Fibroblast of the conjunctiva (primary cell): ENCODE measurements at regions not wholly inside any gene's neighbourhood (a gene's known extent, or its start where the extent isn't known, plus 50 kb on each side); places are given as distances from the start of the nearest gene placed in this dataset.
"Not testable (repeated sequence)": the region's sequence is repeated elsewhere in the genome, so short reads cannot be mapped to it uniquely, and the experiment has no call there.

ENCODE experiments used
- DNase-seq: peaks from one replicate; pipeline ENCODE4 v3.0.0-alpha.2; 2010; ENCODE audit warnings: low read depth

DNA sequence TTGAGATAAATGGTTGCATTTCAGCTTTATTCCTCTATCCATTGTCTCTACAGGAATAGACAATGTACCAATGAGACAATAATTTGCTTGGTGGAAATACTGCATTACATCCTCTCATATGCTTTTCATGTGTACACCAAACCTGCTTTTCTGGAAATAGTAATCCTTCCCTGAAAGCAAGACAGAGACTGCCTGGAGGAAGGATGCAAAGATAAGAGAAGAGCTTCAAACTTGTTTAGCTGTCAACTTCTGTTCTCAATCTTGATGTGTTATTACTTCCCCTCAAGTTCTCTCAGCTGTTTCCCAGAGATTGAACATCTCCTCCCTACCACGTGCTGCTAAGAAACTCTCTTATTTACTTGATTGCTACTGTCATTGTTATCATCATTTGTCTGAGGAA lies 1125.4 kb upstream of the TMPRSS15 start:
- DNase-seq, result no peak

DNA sequence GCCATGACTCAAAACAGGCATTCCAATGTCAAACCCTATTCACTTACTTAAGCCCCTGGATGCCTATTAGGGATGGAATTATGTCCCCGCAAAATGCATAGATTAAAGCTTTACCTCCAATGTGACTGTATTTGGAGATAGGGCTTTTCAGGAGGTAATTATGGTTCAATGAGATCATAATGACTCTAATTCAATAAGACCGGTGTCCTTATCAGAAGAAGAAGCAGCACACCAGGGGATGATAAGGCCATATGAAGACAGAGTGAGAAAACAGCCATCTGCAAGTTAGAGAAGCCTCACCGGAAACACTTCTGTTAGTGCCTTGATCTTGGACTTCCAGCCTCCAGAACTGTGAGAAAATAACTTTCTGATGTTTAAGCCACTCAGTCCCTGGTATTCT lies 1131.8 kb upstream of the TMPRSS15 start:
- no peak for DNase-seq

DNA sequence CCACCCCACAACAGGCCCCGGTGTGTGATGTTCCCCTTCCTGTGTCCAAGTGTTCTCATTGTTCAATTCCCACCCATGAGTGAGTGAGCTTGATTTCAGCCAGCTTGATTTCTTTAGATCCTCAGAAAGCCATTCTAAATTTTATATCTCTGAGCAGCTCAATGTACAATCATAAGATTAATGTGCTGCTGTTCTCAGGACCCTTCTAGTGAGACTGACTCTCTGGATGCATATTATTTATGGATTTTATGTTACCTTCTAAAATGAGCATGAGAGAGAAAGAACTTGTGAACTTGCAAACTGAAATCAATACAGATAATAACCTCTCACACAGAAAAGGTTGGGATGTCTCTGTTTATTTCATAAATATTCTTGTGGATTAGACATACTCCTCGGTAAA lies 1133.5 kb upstream of the TMPRSS15 start:
- no peak for DNase-seq

DNA sequence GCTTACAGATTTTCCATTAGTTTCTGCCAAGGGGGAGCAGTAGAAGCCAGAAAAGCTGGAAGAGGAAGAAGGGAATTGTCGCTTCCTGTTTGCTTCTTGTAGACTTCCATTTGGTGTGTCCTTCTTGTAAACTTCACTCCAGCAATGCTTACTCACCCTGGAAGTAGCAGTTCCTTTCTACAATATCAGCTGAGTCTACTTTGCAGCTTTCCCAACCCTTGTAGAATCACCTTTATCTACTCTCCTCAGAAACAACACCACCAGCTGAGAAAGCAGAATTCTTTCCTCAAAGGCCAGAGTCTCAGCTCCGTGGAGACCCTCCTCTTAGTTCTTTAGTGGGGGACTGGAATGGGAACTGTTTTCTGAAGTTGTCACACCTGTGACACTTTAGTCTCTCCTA lies 1136.7 kb upstream of the TMPRSS15 start:
- DNase-seq, result no peak

DNA sequence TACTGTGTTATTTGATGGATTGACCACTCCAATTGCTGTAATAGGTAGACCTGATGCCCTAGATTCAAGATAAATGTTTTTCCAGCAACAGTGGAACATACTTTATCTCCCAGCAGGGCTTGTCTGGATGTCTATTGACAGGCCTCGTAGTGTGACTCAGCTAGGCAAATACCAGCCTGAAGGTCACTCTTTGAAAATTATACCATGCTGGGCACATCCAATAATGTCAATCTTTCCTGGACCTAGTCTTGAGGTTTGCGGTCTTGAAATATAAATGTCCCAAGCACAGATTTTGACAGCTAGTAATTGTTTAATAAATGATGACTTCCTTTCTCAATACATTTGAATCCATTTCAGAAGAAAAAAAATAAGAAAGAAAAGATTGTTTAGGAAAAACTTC lies 1138.0 kb upstream of the TMPRSS15 start:
- DNase-seq, result no peak

DNA sequence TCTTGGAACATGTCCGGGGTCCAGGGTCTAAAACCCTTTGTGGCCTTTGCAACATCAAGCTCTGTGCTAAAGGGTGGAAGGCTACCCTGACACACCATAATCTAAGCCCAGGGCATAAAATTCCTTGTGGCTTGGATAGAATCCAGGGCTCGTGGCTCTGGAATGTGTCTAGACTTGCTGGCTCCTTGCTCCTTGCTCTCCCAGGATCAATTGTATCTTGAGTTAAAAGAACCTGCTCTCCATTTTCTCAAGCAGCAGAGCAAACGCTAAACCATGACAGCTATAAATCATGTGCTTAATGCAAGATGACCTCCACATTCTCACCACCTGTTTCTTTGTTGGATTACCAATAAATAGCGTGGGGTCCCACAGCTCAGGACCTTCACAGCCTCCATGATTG lies 1140.9 kb upstream of the TMPRSS15 start:
- not testable (repeated sequence) for DNase-seq

DNA sequence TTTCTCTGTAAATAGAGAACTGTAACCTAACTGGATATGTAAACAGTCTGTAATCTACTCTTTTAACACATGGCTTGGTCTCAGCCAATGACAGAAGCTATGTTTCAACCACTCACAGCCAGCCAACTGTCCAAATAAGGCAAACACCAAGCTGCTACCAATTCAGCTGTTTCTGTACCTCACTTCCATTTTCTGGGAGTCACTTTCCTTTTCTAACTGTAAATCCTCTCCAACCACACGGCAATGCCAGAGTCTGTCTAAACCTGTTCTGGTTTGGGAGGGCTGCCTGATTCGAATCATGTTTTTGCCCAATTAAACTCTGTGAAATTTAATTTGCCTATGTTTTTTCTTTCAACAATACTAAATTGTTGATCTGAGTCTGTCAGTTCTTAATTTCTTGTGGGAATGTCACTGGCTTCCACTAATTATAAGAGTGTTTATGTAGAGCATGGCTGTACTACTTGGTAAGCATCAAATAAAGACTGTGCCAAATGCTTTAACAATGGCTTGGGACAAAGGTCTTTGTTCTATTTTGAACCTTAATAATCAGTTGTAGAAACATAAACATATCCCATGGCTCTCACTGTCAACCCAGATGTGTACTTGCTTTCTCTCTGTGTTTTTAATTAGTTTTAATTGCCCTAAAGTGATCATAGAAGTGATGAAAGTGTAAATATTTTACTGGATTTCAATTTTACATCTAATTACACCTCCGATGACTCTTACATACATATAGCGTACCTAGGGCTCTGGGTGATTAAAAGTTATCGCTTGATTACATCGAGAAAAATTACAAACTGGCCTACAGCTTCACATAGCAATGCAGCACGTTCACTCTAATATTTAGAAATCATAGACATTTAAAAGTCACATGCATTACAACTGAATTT lies 1144.6 kb upstream of the TMPRSS15 start:
- no peak for DNase-seq

DNA sequence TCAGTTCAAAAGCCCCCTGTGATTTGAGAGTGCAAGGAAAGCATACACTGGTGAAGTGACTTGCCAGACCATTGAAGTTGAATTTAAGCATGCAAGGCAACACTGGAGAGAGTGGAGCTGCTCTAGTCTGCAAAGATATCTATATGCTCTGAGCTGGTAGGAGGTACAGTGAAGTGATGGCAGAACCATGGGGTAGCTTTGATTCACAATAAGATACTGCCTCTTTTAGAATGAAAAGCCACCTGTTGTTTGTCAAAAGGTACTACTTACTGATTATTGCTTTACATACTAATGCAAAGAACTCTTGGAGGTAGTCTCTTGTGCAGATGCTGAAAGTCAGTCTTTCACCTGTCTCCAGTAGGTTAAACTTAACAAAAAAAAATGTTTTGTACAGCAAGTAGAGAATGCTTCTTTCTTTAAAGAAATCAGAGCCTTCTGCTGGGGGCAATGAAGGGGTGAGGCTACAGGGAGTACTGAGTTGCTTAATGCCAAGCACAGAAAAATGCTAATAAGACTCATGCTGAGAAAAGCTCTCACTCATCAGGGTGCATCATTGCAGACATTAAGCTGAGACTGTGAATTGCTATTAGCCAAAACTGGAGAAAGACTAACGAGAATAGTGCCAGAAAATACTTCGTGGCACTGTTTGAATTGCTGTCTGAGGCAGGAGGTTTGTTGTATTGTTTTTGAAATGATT lies 1150.5 kb upstream of the TMPRSS15 start:
- no peak for DNase-seq

DNA sequence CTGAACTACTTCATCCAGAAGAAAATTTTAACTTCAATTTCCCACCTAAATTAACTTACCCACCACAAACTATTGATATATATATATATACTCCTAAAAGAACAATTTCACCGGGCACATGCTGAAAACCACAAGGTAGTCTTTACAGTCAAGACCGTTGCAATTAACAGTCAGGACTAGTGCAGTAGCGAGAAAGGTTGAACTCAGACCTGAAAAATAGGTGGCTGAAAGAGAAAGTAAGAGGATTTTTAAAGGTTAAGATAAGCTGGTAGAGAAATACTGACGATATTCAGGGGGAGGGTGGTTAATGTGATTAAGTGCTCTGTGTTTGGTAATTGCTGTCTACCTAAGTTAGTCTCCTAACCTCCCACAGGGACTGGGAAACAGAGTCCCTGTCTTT lies 1153.5 kb upstream of the TMPRSS15 start:
- no peak for DNase-seq

DNA sequence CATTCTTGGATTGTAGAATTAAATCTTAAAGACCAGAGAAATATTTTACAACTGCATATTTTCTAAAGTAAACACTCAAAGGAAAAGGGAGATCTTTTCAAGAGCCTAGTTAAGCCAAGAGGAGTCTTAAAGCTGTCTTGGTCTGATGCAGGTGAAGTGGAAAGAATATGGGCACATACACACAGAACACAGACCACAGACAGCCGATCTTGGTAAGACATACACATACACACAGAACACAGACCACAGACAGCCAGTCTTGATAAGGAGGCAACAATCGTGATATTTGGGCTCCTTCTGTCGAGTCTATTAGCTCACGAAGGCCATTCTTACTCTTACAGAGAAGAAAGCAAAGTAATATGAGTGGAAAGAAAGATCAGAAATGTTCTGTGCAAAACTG lies 1153.9 kb upstream of the TMPRSS15 start:
- DNase-seq, result no peak

DNA sequence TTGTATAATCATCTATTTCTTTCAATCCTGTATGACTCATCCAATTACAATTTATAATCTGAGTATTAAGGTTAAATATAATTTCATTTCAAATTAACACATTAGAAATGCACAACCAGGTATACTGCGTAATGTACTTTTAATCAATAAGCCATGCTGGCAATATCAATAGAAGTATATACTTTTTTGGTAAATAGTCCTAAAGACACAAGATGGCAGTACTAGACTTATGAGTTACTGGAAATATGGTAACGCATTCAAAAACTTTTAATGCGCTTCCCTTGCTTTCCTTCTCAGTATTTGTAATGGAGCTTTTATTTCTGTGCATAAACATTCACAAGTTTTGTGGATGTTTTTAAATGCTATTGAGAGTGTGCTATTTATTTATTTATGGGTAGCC lies 1162.0 kb upstream of the TMPRSS15 start:
- DNase-seq, result peak; percentile 1

DNA sequence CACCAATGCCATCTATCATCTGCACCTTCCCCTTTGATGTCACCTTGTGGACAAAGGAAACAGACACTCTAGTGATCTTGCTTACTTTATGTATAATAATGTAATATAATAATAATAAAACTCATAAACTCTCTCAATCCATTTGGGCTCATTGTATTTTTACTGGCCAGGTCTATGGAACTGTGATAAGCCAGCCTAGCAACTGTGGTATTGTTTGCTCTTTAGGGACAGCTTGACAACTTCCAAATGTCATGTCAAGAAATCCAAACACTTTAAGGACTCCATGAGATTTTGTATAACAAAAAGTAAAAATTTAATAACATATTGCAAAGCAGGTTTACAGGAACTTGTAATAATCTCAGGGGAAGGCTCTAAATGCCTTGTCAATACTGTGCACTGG lies 1163.4 kb upstream of the TMPRSS15 start:
- no peak for DNase-seq

DNA sequence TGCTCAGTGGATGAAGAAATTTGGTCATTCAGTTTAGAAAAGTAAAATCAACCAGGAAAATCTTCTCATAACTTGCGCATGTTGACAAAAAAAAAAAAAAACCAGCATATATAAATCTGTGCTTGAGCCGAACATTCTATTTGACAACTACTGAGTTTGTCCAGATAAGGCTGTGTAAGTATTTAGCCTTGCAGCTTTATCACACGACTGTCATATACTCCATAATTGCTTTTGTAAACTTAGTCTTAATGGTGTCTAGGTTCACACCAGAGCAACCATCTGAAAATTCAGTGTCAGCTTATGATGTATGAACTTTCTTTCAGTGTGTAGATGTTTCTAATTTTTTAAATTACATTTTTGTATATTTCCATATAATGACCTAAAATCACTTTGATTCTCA lies 1173.8 kb upstream of the TMPRSS15 start:
- no peak for DNase-seq

DNA sequence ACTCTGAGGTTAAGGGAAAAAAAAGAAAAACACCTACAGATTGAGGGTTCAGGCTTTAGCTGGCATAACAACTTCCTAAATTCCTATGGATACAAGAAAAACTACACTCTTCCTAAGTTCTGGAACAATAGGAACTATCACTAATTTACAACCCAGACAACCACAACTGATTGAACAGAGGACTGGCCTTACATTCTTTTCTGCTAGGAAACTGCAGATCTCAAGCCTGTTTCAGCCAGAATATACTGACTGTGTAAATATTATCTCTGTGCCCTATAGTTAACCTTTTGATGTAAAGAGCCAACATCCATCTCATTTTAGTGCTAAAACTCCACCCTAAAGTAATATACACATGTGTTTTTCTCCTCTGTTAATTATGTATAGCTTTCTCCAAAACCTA lies 1186.5 kb upstream of the TMPRSS15 start:
- DNase-seq, result no peak

DNA sequence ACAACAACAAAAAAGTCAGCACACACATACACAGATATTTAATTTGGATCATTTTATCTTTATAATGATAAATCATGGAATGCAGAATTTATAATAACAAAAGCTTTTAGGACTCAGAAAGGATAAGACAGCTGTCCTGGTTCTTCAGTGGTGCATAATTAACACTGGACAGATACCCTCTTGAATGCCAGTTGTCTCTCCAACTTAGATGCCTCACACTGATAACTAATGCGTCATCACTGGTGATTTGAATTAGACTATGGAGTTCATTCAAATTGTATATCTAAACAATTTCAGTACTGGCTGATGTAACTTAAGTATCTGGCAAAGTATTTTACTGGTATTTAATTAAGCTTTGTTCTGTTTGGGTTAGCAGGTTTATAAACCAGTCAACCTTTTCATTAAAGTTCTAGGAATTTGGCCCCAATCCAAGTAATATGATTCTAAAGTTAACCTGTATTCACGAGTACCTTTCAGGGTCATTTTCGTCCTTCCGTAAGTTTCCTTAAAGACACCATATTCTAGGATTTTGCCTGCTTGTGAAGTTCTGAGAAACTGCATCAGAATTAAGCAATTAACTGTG lies 1199.5 kb upstream of the TMPRSS15 start:
- no peak for DNase-seq

DNA sequence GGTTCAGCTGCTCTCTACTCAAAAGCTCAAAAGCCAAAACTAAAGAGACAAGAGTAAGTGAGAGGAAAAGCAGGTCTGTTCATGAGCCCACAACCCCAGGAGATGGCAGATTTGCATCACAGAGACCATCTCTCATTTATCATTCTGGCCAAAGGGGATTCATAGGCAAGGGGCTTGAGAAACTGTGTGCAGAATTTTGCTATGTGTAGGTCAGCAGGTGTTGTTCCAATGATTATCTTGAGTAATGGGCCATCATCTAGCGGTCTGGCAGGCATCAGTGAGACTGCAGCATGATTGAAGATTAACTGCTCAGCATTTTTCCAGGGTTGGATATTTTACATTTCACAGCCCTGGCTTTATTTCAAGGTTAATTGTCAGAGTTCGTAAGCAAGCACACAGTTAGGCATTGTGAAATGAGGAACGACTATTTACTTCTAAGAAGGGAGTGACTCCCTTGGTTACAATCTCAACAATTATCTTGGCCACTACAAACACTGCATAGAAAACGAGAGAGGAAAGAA lies 1204.6 kb upstream of the TMPRSS15 start:
- DNase-seq, result peak; percentile 35

DNA sequence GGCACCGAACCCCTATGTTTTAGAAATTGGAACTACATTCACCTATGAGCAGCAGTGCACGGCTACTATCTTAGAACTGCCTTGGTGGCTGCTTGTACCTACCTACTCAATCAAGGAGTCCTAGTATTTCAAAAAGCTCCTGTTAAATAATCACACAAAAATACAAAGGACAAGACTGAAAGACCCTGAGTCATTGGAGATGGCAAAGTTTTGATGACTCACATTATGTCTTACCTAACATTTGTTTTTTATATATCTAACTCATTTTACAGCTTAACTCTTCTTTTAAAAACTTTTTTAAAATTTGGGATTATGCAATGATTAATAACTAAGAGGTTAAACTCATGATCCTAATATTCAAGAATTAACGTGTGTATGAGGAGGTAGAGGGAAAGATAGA lies 1206.0 kb upstream of the TMPRSS15 start:
- DNase-seq, result no peak

DNA sequence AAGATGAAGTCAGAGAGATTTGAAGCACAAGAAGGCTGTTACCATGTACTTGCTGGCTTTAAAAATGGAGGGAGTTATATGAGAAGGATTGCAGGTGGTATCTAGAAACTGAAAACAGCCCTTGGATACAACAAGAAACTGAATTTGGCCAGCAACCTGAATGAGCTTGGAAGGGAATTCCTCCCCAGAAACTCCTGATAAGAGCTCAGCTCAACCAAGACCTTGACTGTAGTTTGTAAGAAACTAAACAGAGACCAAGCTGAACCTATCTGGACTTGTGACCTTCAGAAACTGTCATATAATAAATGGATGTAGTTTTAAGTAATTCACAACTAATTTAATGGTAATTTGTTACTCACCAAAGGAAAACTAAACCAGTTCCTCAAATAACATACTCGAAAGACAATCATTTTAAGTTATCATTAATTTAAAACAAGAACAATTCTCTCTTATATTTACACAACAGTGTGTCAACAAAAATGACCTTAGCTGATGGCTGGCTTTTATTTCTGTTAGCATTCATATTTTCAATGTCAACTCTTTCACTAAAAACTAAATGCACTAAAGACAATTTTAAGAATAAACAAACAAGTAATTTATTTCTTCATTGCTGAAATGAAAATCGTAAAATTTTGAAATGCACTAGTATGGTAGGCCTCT lies 1218.4 kb upstream of the TMPRSS15 start:
- DNase-seq, result no peak

DNA sequence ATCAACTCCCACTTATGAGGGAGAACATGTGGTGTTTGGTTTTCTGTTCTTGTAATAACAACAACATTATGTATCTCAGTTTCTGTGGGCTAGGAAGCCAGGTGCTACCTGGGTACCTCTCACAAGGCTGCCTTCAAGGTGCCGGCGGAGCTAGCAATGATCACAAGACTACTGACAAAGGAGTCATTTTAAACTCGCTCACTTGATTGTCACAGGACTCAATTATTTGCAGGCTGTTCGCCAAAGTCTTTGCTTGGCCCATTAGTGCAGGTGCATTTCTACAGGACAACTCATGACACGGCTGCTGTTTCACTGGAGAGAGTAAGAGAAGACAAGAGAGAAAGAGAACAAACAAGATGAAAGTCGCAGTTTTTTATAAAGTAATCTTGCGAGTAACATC lies 1237.4 kb upstream of the TMPRSS15 start:
- no peak for DNase-seq

DNA sequence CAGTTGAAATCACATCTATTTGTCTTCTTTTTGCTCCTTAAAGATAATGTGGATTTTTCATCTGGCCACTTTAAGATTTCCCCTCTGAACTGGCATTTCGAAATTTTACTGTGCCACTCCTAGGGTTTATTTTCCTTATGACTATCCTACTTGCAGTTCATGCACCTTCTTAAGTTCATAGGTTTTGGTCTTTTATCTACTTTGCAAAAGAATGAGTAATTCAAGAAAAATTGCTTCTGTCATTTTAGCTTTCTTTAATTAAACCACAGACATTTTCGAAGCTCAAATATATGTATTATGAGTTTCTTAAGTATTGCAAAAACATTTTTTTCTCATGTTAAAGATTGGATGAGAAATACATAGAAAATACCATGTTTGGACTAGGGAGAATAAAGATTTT lies 1244.8 kb upstream of the TMPRSS15 start:
- no peak for DNase-seq

DNA sequence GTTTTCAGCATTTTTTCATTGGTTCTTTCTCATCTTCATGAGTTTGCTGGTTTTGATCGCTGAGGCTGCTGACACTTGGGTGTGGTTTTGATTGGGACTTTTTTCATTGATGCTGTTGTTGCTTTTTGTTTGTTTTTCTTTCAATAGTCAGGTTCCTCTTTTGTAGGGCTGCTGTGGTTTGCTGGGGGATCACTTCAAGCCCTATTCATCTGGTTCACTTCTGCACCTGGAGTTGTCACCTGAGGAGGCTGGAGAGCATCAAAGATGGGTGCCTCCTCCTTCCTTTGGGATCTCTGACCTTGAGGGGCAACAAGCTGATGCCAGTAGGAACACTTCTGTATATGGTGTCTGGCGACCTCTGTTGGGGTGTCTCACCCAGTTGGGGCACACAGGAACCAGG lies 1279.9 kb upstream of the TMPRSS15 start:
- DNase-seq, result no peak

DNA sequence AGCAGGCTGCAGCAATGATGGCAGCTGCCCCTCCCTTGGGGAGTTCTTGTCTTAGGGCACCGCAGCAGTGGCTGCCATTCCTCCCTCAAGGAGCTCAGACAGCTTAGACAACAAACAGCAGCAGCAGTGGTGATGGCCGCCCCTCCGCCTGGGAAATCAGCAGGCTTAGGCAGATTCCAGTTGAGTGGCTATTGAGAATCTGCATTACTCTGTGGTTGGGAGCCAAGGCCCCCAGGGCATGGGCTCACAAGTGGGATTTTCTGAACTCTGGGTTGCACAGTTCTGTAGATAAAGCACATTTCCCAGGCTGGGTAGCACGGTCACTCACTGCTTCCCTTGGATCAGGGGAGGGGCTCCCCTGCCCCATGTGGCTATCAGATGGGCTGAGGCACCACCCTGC lies 1280.7 kb upstream of the TMPRSS15 start:
- DNase-seq, result no peak

DNA sequence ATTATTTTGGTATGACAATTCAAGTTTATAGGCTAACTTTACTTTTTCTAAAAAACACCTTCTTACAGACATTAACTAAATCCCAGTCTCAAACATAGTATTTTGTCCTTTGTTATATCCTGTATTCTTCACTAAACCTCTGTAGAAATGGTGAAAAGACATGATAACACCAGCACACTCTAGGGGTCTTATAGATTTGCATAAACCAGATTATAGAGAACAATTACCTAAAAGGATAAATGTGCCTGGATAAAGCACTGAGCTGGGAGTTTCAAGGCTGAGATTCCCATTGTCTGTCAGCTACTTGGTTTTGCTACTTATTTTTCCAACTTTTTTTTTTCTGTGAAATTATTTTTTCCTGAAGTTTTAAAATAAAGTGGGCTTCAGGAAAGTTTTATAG lies 1288.6 kb upstream of the TMPRSS15 start:
- DNase-seq, result no peak
